ENCODE measurements at regions not wholly inside any gene's neighbourhood (a gene's known extent, or its start where the extent isn't known, plus 50 kb on each side); places are given as distances from the start of the nearest gene placed in this dataset.

GRCh38 chr1:219318826-219319225, 145.1 kb downstream of the LYPLAL1 start:
- WGBS (ENCODE audit: missing lambda C conversion rate): 94% methylated on average over 4 of the region's 4 CpGs
- H3K4me3 ChIP-seq: no peak overlapping the region
- no peak overlapping the region for H3K4me2 ChIP-seq
- CTCF ChIA-PET: interaction anchor here (0.7 kb wide), 1 partner anchor 342 kb away, joined by 3 read pairs; no protein-coding TSS in a partner anchor
- FAIRE-seq: no peak
- no peak for DNase-seq (ENCODE audit: low read depth in 1 of 2, low spot score in 1 of 2)
- H3K27ac ChIP-seq: peak overlapping the region; percentile 3 to 48; a peak in 2 of 6 replicates
- POLR2A ChIA-PET: interaction anchor here (0.7 kb wide), 1 partner anchor 145 kb away, joined by 3 read pairs; the partner anchor contains the start of gene LYPLAL1
- ATAC-seq: no peak
- TF ChIP-seq KDM1A (IDR thresholded peaks at IDR 0.05; ENCODE audit: low read depth): no peak
- no peak for TF ChIP-seq RNF2 (IDR thresholded peaks at IDR 0.05; ENCODE audit: borderline replicate concordance, low read depth)
- TF ChIP-seq NFE2L2 (conservative IDR thresholded peaks at IDR 0.05; ENCODE audit: low read length): no peak
- TF ChIP-seq BCL3 (IDR thresholded peaks at IDR 0.05): no peak
- no peak for TF ChIP-seq HMGXB4 (CRISPR knock-in tag; IDR thresholded peaks at IDR 0.05; ENCODE audit: borderline replicate concordance)
- TF ChIP-seq NR3C1 (IDR thresholded peaks at IDR 0.05): no peak
- H3K4me1 ChIP-seq: peaks cover 14% of the 10 kb centered on the region; the same call in 2 of the 3 replicates
- peaks cover 18% of the 10 kb centered on the region for H3K9me3 ChIP-seq

- Histone ChIP-seq H3K9me3 (peaks cover 18% of the 10 kb centered on the region), H3K4me3 (no peak overlapping the region), H3K27ac (no peak overlapping the region), H3K4me2 (no peak overlapping the region), H3K4me1 (peaks cover 10% of the 10 kb centered on the region; the same call in 1 of the 3 replicates)
- POLR2A ChIA-PET: no interaction called here
- CTCF ChIA-PET: interaction anchor here (1.0 kb wide), 1 partner anchor 343 kb away, joined by 4 read pairs; no protein-coding TSS in a partner anchor
- DNase-seq (ENCODE audit: low read depth in 1 of 2, low spot score in 1 of 2) (peak in 1 of 2 experiments; percentile 53), FAIRE-seq (no peak), ATAC-seq (peak; percentile 50 to 71; a peak in 5 of 6 replicates)
- WGBS (ENCODE audit: missing lambda C conversion rate): 62% methylated on average over 3 of the region's 3 CpGs
- TF ChIP-seq TFCP2L1 (CRISPR knock-in tag; IDR thresholded peaks at IDR 0.05): no peak
- 0 out of 3 replicates have a peak, but pooled peaks have one; percentile 10 for TF ChIP-seq SMC3 (IDR thresholded peaks at IDR 0.05)
- TF ChIP-seq RAD21 (conservative IDR thresholded peaks at IDR 0.05 in 1 of 2, IDR thresholded peaks at IDR 0.05 in 1 of 2): peak; percentile 32 to 62; a peak in 3 of 5 replicates
- TF ChIP-seq EHF (CRISPR knock-in tag; IDR thresholded peaks at IDR 0.05): no peak
- TF ChIP-seq EHMT2 (IDR thresholded peaks at IDR 0.05; ENCODE audit: low read depth): no peak
- TF ChIP-seq HMGXB4 (CRISPR knock-in tag; IDR thresholded peaks at IDR 0.05; ENCODE audit: borderline replicate concordance): no peak
Measured at GRCh38 chr1:219317762-219318353, 144.2 kb downstream of the LYPLAL1 start.

- no peak overlapping the region for H3K4me3 ChIP-seq
- POLR2A ChIA-PET: no interaction called here
- CTCF ChIA-PET: no interaction called here
- H3K4me1 ChIP-seq: peaks cover 21% of the 10 kb centered on the region
- H3K9me3 ChIP-seq: peaks cover 18% of the 10 kb centered on the region
- 98% methylated on average over 1 of the region's 1 CpG for WGBS (ENCODE audit: missing lambda C conversion rate)
- TF ChIP-seq HMGXB4 (CRISPR knock-in tag; IDR thresholded peaks at IDR 0.05; ENCODE audit: borderline replicate concordance) (no peak), RARB (CRISPR knock-in tag; IDR thresholded peaks at IDR 0.05) (no peak), HDAC2 (IDR thresholded peaks at IDR 0.05) (no peak), HOXB13 (CRISPR knock-in tag; IDR thresholded peaks at IDR 0.05; ENCODE audit: low read depth) (no peak), ZSCAN20 (CRISPR knock-in tag; IDR thresholded peaks at IDR 0.05) (no peak), BCL3 (IDR thresholded peaks at IDR 0.05) (no peak), CHD2 (IDR thresholded peaks at IDR 0.05; ENCODE audit: low read length, partially characterized antibody) (no peak), BHLHE40 (IDR thresholded peaks at IDR 0.05; ENCODE audit: low read depth, low read length) (no peak), ZC3H11A (IDR thresholded peaks at IDR 0.05) (no peak), ELK1 (IDR thresholded peaks at IDR 0.05; ENCODE audit: low read depth, low read length) (no peak), ESRRA (IDR thresholded peaks at IDR 0.05; ENCODE audit: borderline replicate concordance, low read length) (no peak), NFE2L2 (conservative IDR thresholded peaks at IDR 0.05; ENCODE audit: low read length) (no peak)
- FAIRE-seq (peak; percentile 39), DNase-seq (ENCODE audit: low read depth in 1 of 2, low spot score in 1 of 2) (no peak), ATAC-seq (no peak)
- no peak overlapping the region for H3K4me2 ChIP-seq
- H3K27ac ChIP-seq: no peak overlapping the region
Measured at GRCh38 chr1:219316066-219316465, 142.4 kb downstream of the LYPLAL1 start.

All from A549 (cell line).